Fibroblast of villous mesenchyme (primary cell): ENCODE measurements at regions not wholly inside any gene's neighbourhood (a gene's known extent, or its start where the extent isn't known, plus 50 kb on each side); places are given as distances from the start of the nearest gene placed in this dataset.

Experiments used
- DNase-seq: peaks from one replicate; pipeline ENCODE4 v3.0.0-alpha.2; 2010; ENCODE audit warnings: low read depth
- H3K4me3 ChIP-seq: 2 replicates; pipeline ENCODE4 v1.5.1; 2011; ENCODE audit warnings: low read depth, mild to moderate bottlenecking, low read length
- TF ChIP-seq, protein P1 (sequence below): IDR thresholded peaks from 2 replicates; pipeline ENCODE4 v1.5.1; 2012; ENCODE audit warnings: low read depth, mild to moderate bottlenecking, low read length; ENCODE audit not compliant: insufficient read depth

- DNase-seq: no peak
- no peak overlapping the region for H3K4me3 ChIP-seq
- TF ChIP-seq, protein P1, sequence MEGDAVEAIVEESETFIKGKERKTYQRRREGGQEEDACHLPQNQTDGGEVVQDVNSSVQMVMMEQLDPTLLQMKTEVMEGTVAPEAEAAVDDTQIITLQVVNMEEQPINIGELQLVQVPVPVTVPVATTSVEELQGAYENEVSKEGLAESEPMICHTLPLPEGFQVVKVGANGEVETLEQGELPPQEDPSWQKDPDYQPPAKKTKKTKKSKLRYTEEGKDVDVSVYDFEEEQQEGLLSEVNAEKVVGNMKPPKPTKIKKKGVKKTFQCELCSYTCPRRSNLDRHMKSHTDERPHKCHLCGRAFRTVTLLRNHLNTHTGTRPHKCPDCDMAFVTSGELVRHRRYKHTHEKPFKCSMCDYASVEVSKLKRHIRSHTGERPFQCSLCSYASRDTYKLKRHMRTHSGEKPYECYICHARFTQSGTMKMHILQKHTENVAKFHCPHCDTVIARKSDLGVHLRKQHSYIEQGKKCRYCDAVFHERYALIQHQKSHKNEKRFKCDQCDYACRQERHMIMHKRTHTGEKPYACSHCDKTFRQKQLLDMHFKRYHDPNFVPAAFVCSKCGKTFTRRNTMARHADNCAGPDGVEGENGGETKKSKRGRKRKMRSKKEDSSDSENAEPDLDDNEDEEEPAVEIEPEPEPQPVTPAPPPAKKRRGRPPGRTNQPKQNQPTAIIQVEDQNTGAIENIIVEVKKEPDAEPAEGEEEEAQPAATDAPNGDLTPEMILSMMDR: no peak
These were observed 170.9 kb downstream of the ACKR3 start for GRCh38 chr2:236740506-236740905.

DNA sequence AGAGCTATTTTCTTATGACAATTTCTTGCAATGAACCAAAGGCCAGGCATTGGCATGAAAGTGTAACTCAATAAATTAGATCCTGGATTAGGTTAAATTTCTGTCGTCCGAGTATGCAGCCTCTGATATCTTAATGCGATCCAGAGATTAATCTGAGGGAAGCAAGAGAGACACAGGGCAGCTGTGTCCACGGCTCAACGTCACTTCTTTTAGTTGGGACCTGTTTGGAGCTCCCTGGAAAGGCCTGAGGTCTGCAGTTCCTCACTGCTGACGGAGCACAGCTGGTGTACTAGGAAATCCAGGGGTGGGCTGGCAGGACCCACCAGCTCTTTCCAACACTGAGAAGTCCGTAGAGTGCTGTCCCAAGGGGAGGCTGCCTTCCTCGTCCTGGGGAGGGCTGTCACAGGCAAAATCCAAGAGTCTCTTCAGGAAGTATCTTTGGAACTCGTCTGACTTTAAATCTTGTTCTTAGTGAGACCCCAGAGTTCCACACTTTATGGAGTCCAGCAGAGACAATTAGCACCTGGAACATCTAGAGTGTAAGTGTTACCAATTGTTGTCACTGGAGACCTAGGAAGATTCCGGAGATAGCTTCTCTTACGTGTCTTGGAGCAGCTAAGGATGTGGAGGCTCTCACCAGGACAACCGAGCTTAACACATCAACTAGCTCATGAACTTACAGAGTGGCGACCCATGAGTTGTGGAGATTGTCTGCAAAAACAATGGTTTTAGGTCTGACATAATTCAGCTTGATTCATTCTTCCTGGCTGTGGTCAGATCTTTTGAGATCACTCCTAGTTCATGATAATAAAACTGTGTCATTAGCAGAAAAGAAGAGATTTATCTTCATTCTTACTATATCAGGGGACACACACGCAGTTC lies 173.7 kb downstream of the ACKR3 start:
- TF ChIP-seq, protein P1: no peak
- DNase-seq: peak; percentile 73
- no peak overlapping the region for H3K4me3 ChIP-seq

GRCh38 chr2:236743921-236744280 lies 174.3 kb downstream of the ACKR3 start:
- TF ChIP-seq, protein P1: no peak
- no peak for DNase-seq
- H3K4me3 ChIP-seq: no peak overlapping the region

GRCh38 chr2:236744281-236744705 lies 174.7 kb downstream of the ACKR3 start:
- TF ChIP-seq, protein P1: no peak
- peak; percentile 89 for DNase-seq
- H3K4me3 ChIP-seq: no peak overlapping the region

DNA sequence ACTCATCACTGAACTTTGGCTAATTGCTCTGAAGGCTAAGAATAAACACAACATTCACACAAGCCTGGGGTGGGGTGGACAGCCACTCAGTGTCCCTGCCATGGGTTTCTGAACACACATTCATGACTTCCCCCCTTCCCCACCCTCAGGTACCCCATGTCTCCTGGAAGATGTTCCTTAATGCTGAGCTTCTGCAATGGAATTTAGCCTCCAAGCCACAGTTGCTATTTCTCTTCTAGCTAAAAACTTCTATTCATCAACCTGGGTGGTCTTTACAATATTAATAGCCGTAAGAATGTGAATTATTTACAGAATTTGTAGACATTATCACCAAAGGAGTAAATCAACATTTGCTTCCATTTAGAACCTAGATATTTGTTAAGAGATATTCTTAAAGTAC lies 175.1 kb downstream of the ACKR3 start:
- no peak for DNase-seq
- TF ChIP-seq, protein P1: no peak
- H3K4me3 ChIP-seq: no peak overlapping the region

DNA sequence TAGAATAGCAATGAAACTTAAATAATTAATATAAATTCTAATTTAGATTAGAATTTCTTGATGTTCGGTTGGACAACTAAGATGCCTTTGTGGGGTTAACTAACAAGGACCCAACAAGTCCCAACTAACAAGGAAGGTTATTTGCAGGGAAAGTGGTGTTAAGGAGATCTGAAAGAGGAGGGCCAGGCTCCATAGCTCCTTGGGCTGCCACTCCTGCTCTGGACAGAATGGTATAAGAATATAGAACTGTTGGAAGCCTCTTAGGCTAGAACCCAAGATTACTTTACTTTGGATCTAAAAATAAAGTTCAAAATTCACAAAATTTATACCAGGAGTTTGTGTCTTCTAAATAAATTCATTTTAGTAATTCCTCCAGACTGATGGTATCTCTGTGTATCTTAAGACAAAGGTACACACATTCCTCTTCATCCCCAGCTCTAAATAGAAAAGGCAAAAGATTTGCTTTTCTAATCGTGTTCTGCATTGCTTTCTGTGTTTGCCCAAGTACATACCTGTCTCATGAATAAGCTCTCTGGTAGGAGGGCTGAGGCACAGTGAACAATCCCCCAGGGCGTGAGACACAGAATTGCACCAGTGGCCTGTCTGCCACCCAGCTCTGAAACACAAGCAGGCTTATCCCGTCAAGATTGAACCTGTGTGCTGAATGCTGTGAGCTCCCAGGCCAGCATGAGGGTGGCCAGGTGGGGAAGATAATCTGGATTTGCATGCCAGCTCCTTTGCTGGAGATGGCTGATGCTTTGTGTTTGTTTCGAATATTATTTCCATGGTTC lies 176.0 kb downstream of the ACKR3 start:
- TF ChIP-seq, protein P1: no peak
- DNase-seq: peak; percentile 40
- H3K4me3 ChIP-seq: no peak overlapping the region
